ENCODE measurements at regions not wholly inside any gene's neighbourhood (a gene's known extent, or its start where the extent isn't known, plus 50 kb on each side); places are given as distances from the start of the nearest gene placed in this dataset.

DNA sequence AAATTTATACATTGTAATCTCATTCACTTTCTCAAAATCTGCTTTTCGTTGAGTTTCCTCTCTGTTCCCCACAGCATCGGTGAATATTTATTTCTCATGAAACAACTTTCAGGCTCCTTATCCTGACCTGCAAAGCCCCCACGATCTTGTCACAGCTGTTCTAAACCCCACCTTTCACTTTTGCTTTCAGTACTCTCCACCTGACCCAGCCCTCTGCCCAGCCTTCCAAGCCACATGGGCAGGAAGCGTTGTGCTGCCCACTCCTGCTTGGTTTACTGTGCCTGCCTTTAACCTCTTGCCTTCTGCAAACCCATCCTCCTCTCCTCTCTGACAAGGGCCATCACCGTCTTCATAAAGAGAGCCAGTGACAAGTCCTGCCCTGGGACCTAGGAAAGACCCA, 262.5 kb downstream of the GALR1 start:
- TF ChIP-seq HDGF (IDR thresholded peaks at IDR 0.05; ENCODE audit: borderline replicate concordance) (no peak), TARDBP (IDR thresholded peaks at IDR 0.05) (no peak), FOXM1 (IDR thresholded peaks at IDR 0.05; ENCODE audit: borderline replicate concordance) (no peak), FOXA1 (IDR thresholded peaks at IDR 0.05) (no peak), FOXK2 (IDR thresholded peaks at IDR 0.05) (no peak), BHLHE40 (IDR thresholded peaks at IDR 0.05; ENCODE audit: borderline replicate concordance) (no peak), CTBP1 (IDR thresholded peaks at IDR 0.05; ENCODE audit: borderline replicate concordance) (no peak)
